ENCODE measurements at regions not wholly inside any gene's neighbourhood (a gene's known extent, or its start where the extent isn't known, plus 50 kb on each side); places are given as distances from the start of the nearest gene placed in this dataset.

- no peaks in the 10 kb centered on the region for H3K79me2 ChIP-seq (ENCODE audit: insufficient read depth, low read length)
- Mint-ChIP-seq H3K36me3 (ENCODE audit: low read depth, unreplicated experiment) (no peaks in the 10 kb centered on the region), H3K4me3 (ENCODE audit: unreplicated experiment) (no peak overlapping the region), H3K27ac (ENCODE audit: unreplicated experiment) (no peak overlapping the region), H3K9me3 (ENCODE audit: unreplicated experiment) (peaks cover 3% of the 10 kb centered on the region), H3K27me3 (ENCODE audit: low read depth, unreplicated experiment) (peaks cover 4% of the 10 kb centered on the region), H3K4me1 (ENCODE audit: low read depth, unreplicated experiment) (no peaks in the 10 kb centered on the region)
- no peak for FAIRE-seq
- H3K4me2 ChIP-seq (ENCODE audit: low read length), result peak overlapping the region; percentile 85
- peaks cover 6% of the 10 kb centered on the region for H3K27me3 ChIP-seq (ENCODE audit: insufficient read depth, low read length)
- H3K27ac ChIP-seq (ENCODE audit: low read depth, low read length), result peak overlapping the region; percentile 49
- H3K36me3 ChIP-seq (ENCODE audit: insufficient read depth, low read length), result no peaks in the 10 kb centered on the region
- H3K4me1 ChIP-seq (ENCODE audit: insufficient read depth, low read length), result peaks cover 27% of the 10 kb centered on the region
- peak overlapping the region; percentile 73 for H3K9ac ChIP-seq (ENCODE audit: low read length)
- H3K4me3 ChIP-seq (ENCODE audit: insufficient read depth, low read depth, low read length), result peak overlapping the region; percentile 60
- no peaks in the 10 kb centered on the region for H3K9me3 ChIP-seq (ENCODE audit: insufficient read depth, low read depth, low read length)
- peak overlapping the region; percentile 76 for H2AFZ ChIP-seq (ENCODE audit: low read depth, low read length)
- TF ChIP-seq CTCF (IDR thresholded peaks at IDR 0.05; ENCODE audit: insufficient read depth, low read depth, low read length) (peak; percentile 45), EZH2 (IDR thresholded peaks at IDR 0.05; ENCODE audit: insufficient read depth, low read length) (no peak)
- H4K20me1 ChIP-seq (ENCODE audit: insufficient read depth, low read length), result no peaks in the 10 kb centered on the region
- DNase-seq (ENCODE audit: low read depth), result peak; percentile 97
Observed at GRCh38 chr5:88140856-88141752, 127.5 kb downstream of the TMEM161B start.

GRCh38 chr5:88140396-88140855 is 128.2 kb downstream of the TMEM161B start:
- H3K79me2 ChIP-seq (ENCODE audit: insufficient read depth, low read length), result no peaks in the 10 kb centered on the region
- peaks cover 6% of the 10 kb centered on the region for H3K27me3 ChIP-seq (ENCODE audit: insufficient read depth, low read length)
- peak overlapping the region; percentile 60 for H3K4me3 ChIP-seq (ENCODE audit: insufficient read depth, low read depth, low read length)
- Mint-ChIP-seq H3K9me3 (ENCODE audit: unreplicated experiment) (peaks cover 3% of the 10 kb centered on the region), H3K4me3 (ENCODE audit: unreplicated experiment) (no peak overlapping the region), H3K4me1 (ENCODE audit: low read depth, unreplicated experiment) (no peaks in the 10 kb centered on the region), H3K36me3 (ENCODE audit: low read depth, unreplicated experiment) (no peaks in the 10 kb centered on the region), H3K27ac (ENCODE audit: unreplicated experiment) (no peak overlapping the region), H3K27me3 (ENCODE audit: low read depth, unreplicated experiment) (peaks cover 4% of the 10 kb centered on the region)
- FAIRE-seq (no peak), DNase-seq (ENCODE audit: low read depth) (peak; percentile 10)
- H4K20me1 ChIP-seq (ENCODE audit: insufficient read depth, low read length), result no peaks in the 10 kb centered on the region
- peak overlapping the region; percentile 49 for H3K27ac ChIP-seq (ENCODE audit: low read depth, low read length)
- peak overlapping the region; percentile 73 for H3K9ac ChIP-seq (ENCODE audit: low read length)
- no peaks in the 10 kb centered on the region for H3K9me3 ChIP-seq (ENCODE audit: insufficient read depth, low read depth, low read length)
- peak overlapping the region; percentile 85 for H3K4me2 ChIP-seq (ENCODE audit: low read length)
- H3K4me1 ChIP-seq (ENCODE audit: insufficient read depth, low read length), result peaks cover 20% of the 10 kb centered on the region
- H3K36me3 ChIP-seq (ENCODE audit: insufficient read depth, low read length), result no peaks in the 10 kb centered on the region
- TF ChIP-seq EZH2 (IDR thresholded peaks at IDR 0.05; ENCODE audit: insufficient read depth, low read length) (no peak), CTCF (IDR thresholded peaks at IDR 0.05; ENCODE audit: insufficient read depth, low read depth, low read length) (no peak)
- peak overlapping the region; percentile 76 for H2AFZ ChIP-seq (ENCODE audit: low read depth, low read length)
